GM18517 (cell line): ENCODE measurements at regions not wholly inside any gene's neighbourhood (a gene's known extent, or its start where the extent isn't known, plus 50 kb on each side); places are given as distances from the start of the nearest gene placed in this dataset.

Experiments
- ATAC-seq: cut with Tn5 transposase; IDR thresholded peaks from one replicate; pipeline ENCODE4 v1.9.1; 2021; ENCODE audit warnings: mild to moderate bottlenecking, moderate library complexity; ENCODE audit not compliant: unreplicated experiment

- no peak for ATAC-seq
These were observed 359.4 kb upstream of the RIOK2 start for GRCh38 chr5:97542469-97542868.

- ATAC-seq, result no peak
These were observed 360.1 kb upstream of the RIOK2 start for GRCh38 chr5:97543166-97543565.

GRCh38 chr5:97544240-97544639, 361.2 kb upstream of the RIOK2 start:
- no peak for ATAC-seq

DNA sequence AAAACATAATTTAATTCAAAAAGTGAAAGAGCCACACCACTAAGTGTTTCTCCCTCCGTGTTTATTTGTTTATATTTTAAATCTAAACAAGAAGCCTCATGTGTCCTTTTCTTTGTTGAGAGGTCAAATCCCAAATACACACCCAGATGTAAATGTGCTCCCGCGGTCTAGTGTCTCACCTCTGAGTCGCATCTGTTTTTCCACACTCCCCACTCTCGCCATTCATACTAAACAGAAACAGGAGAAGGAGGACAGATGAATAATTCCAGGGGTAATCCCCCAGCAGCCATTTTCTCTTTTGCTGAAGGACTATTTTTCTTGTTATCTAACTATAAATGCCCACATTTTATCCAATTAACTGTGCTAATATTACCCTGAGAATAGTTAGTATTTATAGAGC, 361.6 kb upstream of the RIOK2 start:
- ATAC-seq, result no peak

DNA sequence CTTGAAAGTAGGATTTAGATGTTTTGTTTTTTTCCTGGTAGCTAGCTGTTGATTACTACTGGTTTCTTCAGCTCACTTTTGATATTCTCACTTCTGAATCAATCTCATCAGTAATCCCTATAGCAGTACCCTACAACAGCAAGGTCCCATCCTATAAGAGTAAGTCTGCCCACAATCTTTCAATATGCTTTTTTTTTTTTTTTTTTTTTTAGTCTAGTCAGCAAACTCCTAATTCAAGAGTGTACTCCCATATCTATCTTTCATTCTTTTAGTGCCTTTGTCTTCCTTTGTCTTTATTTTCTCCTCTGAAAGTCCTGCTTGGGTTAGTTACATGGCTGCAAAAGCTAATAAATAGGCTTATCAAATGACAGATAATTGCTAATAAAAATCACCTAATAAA, 362.4 kb upstream of the RIOK2 start:
- ATAC-seq, result no peak

GRCh38 chr5:97545886-97546535, 363.0 kb upstream of the RIOK2 start:
- no peak for ATAC-seq

DNA sequence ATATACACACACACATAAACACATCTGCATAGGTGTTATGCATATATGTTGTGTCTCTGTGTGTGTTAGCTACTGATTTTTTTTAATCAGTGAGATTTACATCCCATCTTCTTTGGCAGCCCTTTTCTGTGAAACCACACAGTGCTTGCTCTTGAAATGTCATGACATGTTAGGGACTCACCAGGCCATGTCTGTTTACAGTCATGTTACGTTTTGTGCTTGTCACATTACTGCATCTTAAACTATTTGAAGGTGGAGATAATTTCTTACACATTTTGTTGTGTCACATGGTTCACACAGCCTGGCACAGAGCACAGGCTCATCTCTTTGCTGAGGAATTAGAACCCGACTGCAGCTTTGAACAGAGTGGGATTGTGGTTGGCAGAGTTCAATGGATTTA, 364.4 kb upstream of the RIOK2 start:
- ATAC-seq, result no peak

DNA sequence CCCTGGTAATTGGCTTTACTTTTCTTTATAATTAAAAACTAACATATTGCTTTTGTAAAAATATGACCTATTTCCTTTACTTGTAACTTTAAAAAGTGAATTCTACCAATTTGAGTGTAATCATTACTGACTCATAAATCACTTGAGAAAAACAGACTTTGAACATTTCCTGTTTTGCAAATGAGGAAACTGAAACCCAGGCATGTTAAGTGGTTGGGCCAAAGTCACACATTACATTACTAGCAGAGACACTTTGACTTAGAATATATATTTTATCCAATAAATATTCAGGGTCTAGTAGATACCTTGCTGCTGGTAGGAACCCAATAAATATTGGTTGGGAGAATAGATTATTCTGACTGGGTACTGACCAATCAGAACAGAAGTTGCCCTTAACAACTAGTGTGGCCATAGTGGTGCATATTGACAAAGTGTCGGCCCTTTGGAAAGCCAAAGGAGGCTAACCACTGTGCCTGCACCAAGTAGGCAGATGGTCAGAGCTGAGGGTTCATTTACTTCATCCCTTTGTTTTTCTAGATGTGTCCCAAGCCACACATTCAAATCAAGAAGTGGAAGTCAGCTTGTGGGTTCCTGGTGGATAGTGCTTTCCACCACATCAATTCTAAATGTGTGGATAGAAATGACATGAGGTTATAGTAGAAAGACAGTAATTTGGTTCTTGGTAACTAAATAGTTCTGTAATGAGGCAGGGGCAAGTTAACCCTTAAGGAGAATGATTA, 365.1 kb upstream of the RIOK2 start:
- ATAC-seq, result peak; percentile 87

- no peak for ATAC-seq
These were observed 365.7 kb upstream of the RIOK2 start for GRCh38 chr5:97548739-97549080.

GRCh38 chr5:97549496-97549895, 366.4 kb upstream of the RIOK2 start:
- no peak for ATAC-seq

DNA sequence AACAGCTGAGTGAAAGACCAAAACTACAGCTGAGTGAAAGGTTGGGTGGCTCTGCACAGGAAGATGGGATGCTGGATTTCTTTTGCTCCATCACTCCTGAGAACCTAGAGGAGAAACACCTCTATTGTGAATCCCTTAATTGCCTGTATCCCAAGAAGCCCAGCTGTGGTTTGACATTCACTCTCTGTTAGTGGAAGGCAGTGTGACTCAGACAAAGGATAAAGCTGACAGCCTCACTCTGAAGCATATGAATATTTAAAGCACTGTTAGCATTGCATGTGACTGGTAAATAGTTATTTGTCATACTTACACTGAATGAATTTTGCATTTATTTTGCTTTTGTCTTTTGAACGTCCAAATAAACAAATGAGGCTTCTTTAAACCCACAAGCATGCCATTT, 367.1 kb upstream of the RIOK2 start:
- ATAC-seq, result no peak

- no peak for ATAC-seq
These were observed 367.8 kb upstream of the RIOK2 start for GRCh38 chr5:97550818-97551217.

DNA sequence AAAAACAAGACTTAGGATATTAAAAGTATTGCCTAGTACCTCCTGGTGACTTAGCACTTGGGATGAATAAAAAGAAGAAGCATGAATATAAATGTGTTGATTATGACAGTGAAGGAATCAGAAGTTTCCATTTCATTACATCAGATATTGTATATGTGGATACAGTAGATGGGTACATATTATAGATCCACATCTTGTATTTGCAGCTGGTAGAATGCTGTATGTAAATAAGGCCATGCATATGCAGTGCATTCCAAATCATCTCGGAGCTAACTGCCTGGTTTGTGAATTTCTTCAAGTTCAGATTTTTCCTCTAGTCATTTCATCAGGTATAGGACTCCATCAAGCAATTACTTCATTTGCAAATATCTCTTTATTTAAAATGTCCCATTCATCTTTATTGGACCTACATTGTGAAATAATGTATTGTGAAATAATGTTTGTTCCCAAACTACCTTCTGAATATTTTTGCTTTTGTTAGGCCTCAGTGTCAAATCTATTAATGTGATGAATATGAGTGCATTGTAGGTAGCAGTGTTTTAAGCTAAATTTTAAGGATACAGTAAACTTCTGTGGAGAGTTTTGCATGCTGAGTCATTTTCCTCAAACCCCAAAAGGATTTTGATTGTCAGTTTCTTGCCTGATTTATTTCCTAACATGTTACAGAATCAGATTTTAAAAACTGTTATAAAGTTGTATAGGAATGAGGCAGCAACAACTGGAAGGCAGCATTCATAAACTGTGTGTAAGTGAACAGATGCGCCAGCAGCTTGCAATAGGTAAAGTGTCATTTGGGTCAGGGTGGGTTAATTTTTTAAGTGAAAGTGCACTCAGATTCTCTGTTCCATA, 370.8 kb upstream of the RIOK2 start:
- ATAC-seq, result no peak

- no peak for ATAC-seq
These were observed 372.1 kb upstream of the RIOK2 start for GRCh38 chr5:97554977-97555643.

DNA sequence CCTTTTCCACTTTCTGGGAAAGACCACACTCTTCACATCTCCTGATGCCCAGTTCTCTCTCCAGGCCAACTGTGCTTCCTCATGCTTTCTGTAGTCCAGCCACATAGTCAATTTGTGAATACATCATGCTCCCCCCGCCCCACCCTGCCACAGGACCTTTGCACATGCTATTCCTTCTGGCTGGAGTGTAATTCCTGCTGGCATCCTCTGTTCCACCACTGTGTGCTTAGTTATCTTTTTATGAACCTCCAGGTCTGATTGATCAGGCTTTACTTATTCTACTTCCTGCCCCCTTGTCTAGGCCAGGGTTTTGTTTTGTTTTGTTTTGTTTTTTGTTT, 372.6 kb upstream of the RIOK2 start:
- no peak for ATAC-seq

DNA sequence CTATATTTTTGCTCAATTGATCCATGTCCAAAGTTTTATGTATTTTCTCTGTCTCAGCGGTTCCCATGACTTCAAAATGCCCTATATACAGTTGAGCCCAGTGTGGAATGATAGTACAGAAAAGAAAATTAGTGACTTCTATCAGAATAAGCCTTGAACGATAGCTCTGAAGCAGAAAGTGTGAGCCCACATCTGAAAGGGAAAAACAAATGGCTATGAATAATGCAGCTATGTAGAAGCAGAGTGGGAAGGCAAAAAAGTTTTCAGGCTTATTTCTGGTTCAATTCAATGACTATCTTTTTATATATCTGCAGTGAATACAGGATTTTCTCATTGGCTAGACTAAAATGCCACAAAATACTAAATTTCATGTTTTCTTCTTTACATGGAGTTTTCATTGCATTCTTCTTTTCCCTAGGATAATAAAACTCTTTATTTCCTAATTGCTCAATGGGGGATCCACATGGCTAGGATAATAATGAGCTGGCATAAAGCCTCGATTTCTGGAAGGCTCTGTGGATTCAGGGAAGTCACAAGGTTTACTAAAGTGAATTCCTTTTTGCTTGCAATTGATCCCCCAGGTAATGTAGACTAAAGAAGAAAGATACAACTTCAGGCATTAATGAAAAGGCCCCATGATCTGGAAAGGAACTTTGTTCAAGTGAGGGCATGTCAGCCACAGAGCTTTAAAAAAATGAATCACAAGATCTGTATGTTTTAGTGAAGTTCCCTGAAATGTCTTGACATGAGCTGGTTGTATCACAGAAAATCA, 377.0 kb upstream of the RIOK2 start:
- no peak for ATAC-seq

GRCh38 chr5:97560599-97560993, 377.5 kb upstream of the RIOK2 start:
- ATAC-seq, result no peak

GRCh38 chr5:97563050-97563657, 380.1 kb upstream of the RIOK2 start:
- no peak for ATAC-seq

- ATAC-seq, result no peak
These were observed 385.3 kb upstream of the RIOK2 start for GRCh38 chr5:97568382-97568781.

- ATAC-seq, result no peak
These were observed 387.2 kb upstream of the RIOK2 start for GRCh38 chr5:97570242-97570641.
